ENCODE measurements at regions not wholly inside any gene's neighbourhood (a gene's known extent, or its start where the extent isn't known, plus 50 kb on each side); places are given as distances from the start of the nearest gene placed in this dataset.

DNA sequence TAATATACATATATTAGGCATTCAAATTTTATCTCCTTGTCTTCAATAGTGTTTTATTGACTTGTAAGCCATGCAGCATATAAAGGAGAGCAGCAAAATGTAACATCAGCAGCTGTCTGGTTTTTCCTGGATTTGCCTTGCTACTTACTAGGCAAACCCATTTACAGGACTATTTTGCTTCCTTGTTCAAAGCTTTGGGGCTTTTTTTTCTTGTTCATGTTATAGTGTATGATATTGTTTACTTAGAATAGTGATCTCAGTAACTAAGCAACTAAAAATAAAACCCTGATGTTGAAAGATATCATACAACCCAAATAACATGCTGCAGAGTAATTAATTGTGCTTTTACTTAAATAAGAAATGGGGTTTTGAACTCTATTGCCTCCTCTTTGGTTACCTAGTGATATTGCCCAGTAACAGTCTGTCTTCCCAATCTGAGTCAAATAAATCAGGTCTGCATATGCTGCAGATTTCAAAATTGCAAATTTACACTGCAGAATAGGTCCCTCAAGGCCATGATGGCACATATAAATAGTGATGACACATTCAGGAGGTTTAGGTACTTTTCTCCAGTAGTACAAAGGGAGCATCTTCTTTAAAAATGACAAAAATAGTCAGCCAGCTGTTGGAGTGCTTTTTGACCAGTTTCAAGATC lies 578.1 kb upstream of the NECTIN3 start:
- Histone ChIP-seq H3K4me3 (no peak overlapping the region), H3K9me3 (peaks cover 0 to 4% of the 10 kb centered on the region in 2 donors)
- no peak for DNase-seq (ENCODE audit: low spot score)

DNA sequence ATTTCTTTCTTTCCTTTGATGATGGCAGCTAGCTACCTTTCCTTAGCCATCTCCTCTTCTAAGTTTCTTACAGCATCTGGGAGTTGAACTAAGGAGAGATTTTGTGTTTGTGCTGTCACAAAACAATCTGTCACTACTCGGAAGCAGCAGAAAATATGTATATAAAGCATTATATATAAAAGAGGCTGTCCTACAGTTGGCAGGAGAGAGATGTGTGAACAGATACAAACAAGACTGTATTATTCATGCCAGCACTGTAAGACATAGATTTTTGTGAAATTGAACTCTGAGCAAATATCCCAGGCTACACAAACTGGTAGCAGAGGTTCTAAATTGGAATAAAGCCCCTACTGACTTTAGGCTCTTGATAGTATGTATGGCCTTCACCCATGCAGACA lies 577.5 kb upstream of the NECTIN3 start:
- no peak for DNase-seq (ENCODE audit: low spot score)
- Histone ChIP-seq H3K36me3 (no peaks in the 10 kb centered on the region), H3K4me1 (no peaks in the 10 kb centered on the region), H3K4me3 (no peak overlapping the region), H3K27ac (no peak overlapping the region), H3K9me3 (no peaks in the 10 kb centered on the region), H3K27me3 (no peaks in the 10 kb centered on the region)
- TF ChIP-seq, protein P1, sequence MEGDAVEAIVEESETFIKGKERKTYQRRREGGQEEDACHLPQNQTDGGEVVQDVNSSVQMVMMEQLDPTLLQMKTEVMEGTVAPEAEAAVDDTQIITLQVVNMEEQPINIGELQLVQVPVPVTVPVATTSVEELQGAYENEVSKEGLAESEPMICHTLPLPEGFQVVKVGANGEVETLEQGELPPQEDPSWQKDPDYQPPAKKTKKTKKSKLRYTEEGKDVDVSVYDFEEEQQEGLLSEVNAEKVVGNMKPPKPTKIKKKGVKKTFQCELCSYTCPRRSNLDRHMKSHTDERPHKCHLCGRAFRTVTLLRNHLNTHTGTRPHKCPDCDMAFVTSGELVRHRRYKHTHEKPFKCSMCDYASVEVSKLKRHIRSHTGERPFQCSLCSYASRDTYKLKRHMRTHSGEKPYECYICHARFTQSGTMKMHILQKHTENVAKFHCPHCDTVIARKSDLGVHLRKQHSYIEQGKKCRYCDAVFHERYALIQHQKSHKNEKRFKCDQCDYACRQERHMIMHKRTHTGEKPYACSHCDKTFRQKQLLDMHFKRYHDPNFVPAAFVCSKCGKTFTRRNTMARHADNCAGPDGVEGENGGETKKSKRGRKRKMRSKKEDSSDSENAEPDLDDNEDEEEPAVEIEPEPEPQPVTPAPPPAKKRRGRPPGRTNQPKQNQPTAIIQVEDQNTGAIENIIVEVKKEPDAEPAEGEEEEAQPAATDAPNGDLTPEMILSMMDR (IDR thresholded peaks at IDR 0.05), result no peak

More for the DNA sequence above, 578.1 kb upstream of the NECTIN3 start:
- H3K27ac ChIP-seq, result no peak overlapping the region
- no peaks in the 10 kb centered on the region for H3K36me3 ChIP-seq
- no peaks in the 10 kb centered on the region for H3K4me1 ChIP-seq
- H3K27me3 ChIP-seq, result no peaks in the 10 kb centered on the region
- TF ChIP-seq, protein P1 (IDR thresholded peaks at IDR 0.05), result no peak

DNA sequence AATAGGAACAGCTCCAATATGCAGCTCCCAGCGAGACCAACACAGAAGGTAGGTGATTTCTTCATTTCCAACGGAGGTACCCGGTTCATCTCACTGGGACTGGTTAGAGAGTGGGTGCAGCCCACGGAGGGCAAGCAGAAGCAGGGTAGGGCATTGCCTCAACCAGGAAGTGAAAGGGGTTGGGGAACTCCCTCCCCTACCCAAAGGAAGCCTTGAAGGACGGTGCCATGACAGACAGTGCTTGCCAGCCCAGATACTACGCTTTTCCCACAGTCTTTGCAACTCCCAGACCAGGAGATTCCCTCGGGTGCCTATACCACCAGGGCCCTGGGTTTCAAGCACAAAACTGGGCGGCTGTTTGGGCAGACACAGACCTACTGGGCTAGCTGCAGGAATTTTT lies 576.9 kb upstream of the NECTIN3 start:
- Histone ChIP-seq H3K27ac (no peak overlapping the region), H3K27me3 (no peaks in the 10 kb centered on the region), H3K36me3 (no peaks in the 10 kb centered on the region), H3K9me3 (no peaks in the 10 kb centered on the region), H3K4me3 (no peak overlapping the region), H3K4me1 (no peaks in the 10 kb centered on the region)
- TF ChIP-seq, protein P1 (IDR thresholded peaks at IDR 0.05), result no peak
- no peak for DNase-seq (ENCODE audit: low spot score)

DNA sequence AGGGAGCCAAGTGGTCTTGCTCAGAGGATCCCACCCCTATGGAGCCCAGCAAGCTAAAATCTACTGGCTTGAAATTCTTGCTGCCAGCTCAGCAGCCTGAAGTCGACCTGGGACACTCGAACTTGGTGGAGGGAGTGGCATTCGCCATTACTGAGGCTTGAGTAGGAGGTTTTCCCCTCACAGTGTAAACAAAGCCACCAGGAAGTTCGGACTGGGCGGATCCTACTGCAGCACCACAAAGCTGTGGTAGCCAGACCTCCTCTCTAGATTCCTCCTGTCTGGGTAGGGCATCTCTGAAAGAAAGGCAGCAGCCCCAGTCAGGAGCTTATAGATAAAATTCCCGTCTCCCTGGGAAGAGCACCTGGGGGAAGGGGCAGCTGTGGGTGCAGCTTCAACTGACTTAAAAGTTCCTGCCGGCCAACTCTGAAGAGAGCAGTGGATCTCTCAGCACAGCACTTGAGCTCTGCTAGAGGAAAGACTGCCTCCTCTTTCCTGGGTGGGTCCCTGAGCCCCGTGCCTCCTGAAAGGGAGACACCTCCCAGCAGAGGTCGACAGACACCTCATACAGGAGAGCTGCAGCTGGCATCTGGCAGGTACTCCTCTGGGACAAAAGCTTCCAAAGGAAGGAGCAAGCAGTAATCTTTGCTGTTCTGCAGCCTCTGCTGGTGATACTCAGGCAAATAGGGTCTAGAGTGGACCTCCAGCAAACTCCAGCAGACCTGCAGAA lies 576.3 kb upstream of the NECTIN3 start:
- H3K27me3 ChIP-seq, result no peaks in the 10 kb centered on the region
- no peaks in the 10 kb centered on the region for H3K9me3 ChIP-seq
- no peak for DNase-seq (ENCODE audit: low spot score)
- TF ChIP-seq, protein P1 (IDR thresholded peaks at IDR 0.05), result no peak
- H3K36me3 ChIP-seq, result no peaks in the 10 kb centered on the region
- H3K27ac ChIP-seq, result no peak overlapping the region
- H3K4me1 ChIP-seq, result no peaks in the 10 kb centered on the region
- H3K4me3 ChIP-seq, result no peak overlapping the region

DNA sequence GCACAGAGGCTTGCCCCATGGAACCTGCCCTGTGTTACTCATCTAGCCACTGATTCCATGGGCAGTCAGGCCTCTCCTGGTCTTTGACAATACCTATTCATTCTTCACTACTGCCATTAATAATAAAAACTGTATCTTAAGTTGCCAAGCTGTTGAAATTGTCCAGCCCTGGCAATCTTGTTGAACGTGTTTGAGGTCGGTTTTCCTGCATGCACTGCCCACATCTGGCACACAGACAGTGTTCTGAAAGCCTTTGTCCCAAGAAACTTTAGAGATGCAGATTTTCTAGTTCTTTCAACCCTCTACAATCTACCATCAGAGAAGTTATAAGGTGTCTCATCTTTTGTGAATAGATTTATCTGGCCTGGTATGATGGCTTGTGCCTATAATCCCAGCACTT lies 567.2 kb upstream of the NECTIN3 start:
- TF ChIP-seq, protein P1 (IDR thresholded peaks at IDR 0.05), result no peak
- Histone ChIP-seq H3K27ac (no peak overlapping the region), H3K36me3 (no peaks in the 10 kb centered on the region), H3K4me3 (no peak overlapping the region), H3K9me3 (peaks cover 0 to 13% of the 10 kb centered on the region in 2 donors), H3K27me3 (no peaks in the 10 kb centered on the region), H3K4me1 (no peaks in the 10 kb centered on the region)
- no peak for DNase-seq (ENCODE audit: low spot score)

Data from right atrium auricular region (tissue), 2 donors.